ENCODE measurements at regions not wholly inside any gene's neighbourhood (a gene's known extent, or its start where the extent isn't known, plus 50 kb on each side); places are given as distances from the start of the nearest gene placed in this dataset.
A peak's percentile ranks its signal among the peaks of the same experiment; 100 is the strongest.
"Not testable (repeated sequence)": the region's sequence is repeated elsewhere in the genome, so short reads cannot be mapped to it uniquely, and the experiment has no call there.

- Mint-ChIP-seq H3K9me3 (no peaks in the 10 kb centered on the region), H3K27ac (no peak overlapping the region), H3K4me3 (no peak overlapping the region), H3K4me1 (peaks cover 33% of the 10 kb centered on the region), H3K27me3 (ENCODE audit: low read depth) (no peaks in the 10 kb centered on the region), H3K36me3 (no peaks in the 10 kb centered on the region)
- no peak for TF ChIP-seq CTCF (IDR thresholded peaks at IDR 0.05; ENCODE audit: unreplicated experiment)
- DNase-seq (ENCODE audit: low spot score in 2 of 2, unreplicated experiment in 2 of 2): no peak
These were observed 124.0 kb upstream of the TAF11L2 start for GRCh38 chr5:17373814-17374556.

- Mint-ChIP-seq H3K27me3 (ENCODE audit: low read depth) (no peaks in the 10 kb centered on the region), H3K9me3 (no peaks in the 10 kb centered on the region), H3K27ac (peak overlapping the region; percentile 79), H3K36me3 (no peaks in the 10 kb centered on the region), H3K4me3 (no peak overlapping the region), H3K4me1 (peaks cover 45% of the 10 kb centered on the region)
- DNase-seq (ENCODE audit: low spot score in 2 of 2, unreplicated experiment in 2 of 2): no peak
- no peak for TF ChIP-seq CTCF (IDR thresholded peaks at IDR 0.05; ENCODE audit: unreplicated experiment)
These were observed 122.9 kb upstream of the TAF11L2 start for GRCh38 chr5:17374973-17375742.

- not testable (repeated sequence) for H3K4me3 Mint-ChIP-seq; H3K36me3 Mint-ChIP-seq; H3K27ac Mint-ChIP-seq; DNase-seq (ENCODE audit: low spot score in 2 of 2, unreplicated experiment in 2 of 2); H3K9me3 Mint-ChIP-seq; H3K27me3 Mint-ChIP-seq (ENCODE audit: low read depth)
- H3K4me1 Mint-ChIP-seq: peaks cover 52% of the 10 kb centered on the region
These were observed 122.1 kb upstream of the TAF11L2 start for GRCh38 chr5:17375886-17376285.

- no peak for TF ChIP-seq CTCF (IDR thresholded peaks at IDR 0.05; ENCODE audit: unreplicated experiment)
- Mint-ChIP-seq H3K9me3 (no peaks in the 10 kb centered on the region), H3K4me3 (peak overlapping the region; percentile 13), H3K36me3 (no peaks in the 10 kb centered on the region), H3K27me3 (ENCODE audit: low read depth) (no peaks in the 10 kb centered on the region), H3K27ac (peak overlapping the region; percentile 92), H3K4me1 (peaks cover 66% of the 10 kb centered on the region)
- no peak for DNase-seq (ENCODE audit: low spot score in 2 of 2, unreplicated experiment in 2 of 2)
These were observed 119.6 kb upstream of the TAF11L2 start for GRCh38 chr5:17378346-17378997.

GRCh38 chr5:17379100-17379951, 118.7 kb upstream of the TAF11L2 start:
- TF ChIP-seq CTCF (IDR thresholded peaks at IDR 0.05; ENCODE audit: unreplicated experiment): no peak
- no peak overlapping the region for H3K4me3 Mint-ChIP-seq
- H3K36me3 Mint-ChIP-seq: no peaks in the 10 kb centered on the region
- peak overlapping the region; percentile 92 for H3K27ac Mint-ChIP-seq
- H3K4me1 Mint-ChIP-seq: peaks cover 69% of the 10 kb centered on the region
- no peak for DNase-seq (ENCODE audit: low spot score in 2 of 2, unreplicated experiment in 2 of 2)
- no peaks in the 10 kb centered on the region for H3K9me3 Mint-ChIP-seq
- H3K27me3 Mint-ChIP-seq (ENCODE audit: low read depth): no peaks in the 10 kb centered on the region

Data from mesothelial cell of epicardium (in vitro differentiated cells).